NCI-H1105 treated with DMSO at 0.1 percent for 48 hours (cell line): ENCODE measurements at regions not wholly inside any gene's neighbourhood (a gene's known extent, or its start where the extent isn't known, plus 50 kb on each side); places are given as distances from the start of the nearest gene placed in this dataset.

Experiments used
- DNase-seq: peaks from one replicate; lab custom pipeline; 2025; lab: John Stamatoyannopoulos, UW

DNA sequence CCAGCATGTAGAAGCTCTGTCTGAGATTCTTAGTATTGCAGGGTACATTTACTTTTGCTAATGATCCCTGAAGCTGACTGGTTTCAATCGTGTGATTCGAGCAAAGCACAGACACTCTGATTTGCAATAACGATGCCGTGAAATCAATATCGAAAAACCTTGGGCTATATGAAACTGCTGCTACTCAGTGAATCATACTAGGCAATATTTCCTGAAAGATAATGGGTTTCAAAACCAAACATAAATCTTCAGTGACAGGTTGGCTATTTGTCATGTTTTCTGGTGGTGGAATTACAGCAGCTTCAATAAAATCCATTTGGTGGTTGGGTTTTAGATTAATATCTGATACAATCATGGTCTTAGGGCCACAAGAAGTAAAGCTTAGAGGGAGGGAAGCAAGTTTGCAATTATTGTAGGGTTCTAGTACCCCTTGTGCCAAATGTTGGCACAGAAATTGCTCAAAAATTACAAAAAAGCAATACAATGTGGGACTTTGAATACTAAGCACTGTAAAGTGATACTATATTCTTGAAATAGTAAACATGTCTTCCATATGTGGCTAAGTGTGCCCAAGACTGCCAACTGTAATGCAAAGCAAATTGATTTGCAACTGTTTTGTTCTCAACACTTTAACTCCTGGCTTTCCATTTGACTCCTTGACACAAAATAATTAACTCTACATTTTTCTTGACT lies 112.4 kb upstream of the JAZF1 start:
- DNase-seq = no peak

DNA sequence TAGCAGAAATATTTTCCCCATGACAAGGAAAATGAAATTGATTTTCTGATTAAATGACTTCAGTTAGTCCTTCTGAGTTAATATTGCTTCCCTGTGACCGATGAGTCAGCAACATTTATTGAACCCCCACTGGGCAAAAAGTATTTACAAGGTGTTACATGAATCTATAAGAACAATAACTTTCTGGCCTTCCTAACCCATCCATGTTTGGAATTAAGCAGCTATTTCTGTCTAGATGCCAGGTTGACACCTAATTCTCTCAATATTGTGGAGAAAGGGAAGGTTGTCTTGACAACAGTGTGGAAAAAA lies 112.9 kb upstream of the JAZF1 start:
- DNase-seq = no peak

DNA sequence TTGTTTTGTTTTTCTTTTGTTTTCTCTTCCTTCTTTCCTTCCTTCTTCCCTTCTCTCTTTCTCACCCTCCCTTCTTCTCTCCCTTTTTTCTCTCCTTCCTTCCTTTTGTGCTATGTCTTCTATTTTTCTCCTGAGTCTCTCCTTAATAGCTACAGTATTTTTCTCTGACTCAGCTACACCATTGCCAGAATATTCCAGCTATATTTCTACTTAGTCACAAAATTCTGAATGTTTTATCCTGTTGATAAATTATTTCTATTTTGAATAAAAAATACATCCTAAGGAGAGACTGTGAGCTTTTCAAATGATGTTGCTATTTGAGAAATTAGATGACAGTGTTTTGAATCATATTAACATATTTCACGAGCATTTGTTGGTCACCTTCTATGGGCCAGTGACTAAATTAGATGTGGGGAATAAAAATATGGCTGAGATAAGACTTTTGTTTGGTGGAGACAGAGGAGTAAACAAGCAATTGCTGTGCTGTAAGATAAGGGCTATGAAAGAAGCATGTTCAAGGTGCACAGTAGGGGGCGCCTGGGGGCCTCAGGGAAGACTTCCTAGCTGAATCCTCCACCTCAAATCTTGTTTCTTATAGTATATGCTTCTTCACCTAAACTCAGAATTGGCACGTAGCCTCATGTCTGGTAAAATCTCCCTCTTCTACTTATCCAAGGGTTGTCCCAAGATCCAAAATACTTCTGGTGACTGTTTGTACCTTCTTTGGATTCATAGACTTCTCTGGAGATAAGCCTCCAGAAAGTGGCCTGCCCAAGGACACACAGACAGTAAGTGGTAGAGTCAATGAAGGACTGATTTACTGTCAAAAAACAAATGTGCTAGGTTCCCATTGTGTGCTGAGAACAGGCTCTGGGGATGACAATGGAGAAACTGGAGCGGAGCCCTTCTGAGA lies 115.5 kb upstream of the CREB5 start:
- peak; percentile 42 for DNase-seq

DNA sequence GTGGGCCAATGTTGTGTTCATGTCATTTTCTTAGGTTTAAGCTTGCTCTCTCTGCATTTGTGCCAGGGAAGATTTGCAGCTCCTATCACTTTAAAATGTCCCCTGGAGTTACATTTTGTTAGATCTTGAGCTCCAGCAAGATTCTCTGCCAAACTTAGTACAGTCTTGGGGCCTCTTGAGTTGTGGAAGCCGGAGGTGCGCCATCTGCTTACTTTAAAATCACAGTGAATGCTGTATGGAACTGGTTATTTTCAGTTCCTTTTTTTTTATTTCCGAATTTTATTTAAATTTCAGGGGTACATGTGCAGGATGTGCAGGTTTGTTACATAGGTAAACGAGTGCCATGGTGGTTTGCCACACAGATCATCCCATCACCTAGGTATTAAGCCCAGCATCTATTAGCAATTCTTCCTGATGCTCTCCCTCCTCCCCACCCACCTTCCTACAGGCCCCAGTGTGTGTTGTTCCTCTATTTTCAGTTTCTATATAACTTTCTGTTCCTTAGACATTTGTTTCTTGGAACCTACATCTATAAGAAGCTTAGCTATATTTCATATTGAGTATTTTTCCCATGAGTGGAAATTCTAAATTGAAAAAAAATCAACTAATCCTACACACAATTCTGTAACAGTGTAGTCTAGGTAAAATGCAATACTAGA lies 114.4 kb upstream of the CREB5 start:
- no peak for DNase-seq

DNA sequence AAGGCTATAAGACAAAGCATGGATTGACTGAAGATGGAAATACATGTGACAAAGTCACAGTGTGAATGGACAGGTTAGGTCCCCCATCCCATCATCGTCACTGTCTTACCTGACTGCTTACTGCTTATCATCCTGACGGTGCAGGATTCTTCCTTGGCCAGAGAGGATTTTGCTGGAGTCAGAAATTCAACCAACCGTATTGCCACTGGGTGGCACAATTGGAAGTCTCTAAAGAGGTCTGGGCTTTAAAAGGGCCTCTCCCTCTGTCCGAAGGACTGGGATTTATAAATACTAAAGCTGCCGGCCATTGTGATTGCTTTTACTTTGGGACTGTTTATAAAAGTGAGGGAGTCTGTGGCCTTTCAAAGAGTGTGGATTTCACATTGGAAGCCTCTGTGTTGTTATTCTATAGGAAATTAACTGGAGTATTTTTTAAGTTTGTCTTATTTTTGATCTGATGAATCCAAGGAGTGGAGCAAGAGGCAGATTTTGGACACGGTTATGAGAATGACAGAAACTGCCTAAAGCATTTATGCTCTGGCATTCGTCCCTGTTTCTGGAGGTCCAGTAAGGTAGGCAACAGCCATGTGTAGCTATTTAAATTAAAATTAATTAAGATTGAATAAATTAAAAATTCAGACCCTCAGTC lies 113.3 kb upstream of the CREB5 start:
- peak; percentile 66 for DNase-seq

DNA sequence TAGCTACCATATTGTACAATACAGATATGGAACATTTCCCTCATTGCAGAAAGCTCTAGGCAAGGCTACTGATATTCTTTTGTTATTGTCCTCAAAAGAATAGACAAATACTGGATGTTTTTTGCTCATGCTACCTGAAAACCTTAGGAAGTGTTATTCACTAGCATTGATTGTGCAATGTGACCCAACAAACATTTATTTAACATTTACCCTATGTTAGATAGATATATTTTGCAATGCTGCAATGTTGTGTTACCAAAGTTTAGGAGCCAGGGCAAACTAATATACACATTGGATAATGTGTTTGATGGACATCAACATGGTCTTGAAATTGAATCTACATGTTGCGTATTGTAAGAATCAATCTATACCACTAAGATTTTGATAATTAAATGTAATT lies 112.8 kb upstream of the CREB5 start:
- DNase-seq = no peak

DNA sequence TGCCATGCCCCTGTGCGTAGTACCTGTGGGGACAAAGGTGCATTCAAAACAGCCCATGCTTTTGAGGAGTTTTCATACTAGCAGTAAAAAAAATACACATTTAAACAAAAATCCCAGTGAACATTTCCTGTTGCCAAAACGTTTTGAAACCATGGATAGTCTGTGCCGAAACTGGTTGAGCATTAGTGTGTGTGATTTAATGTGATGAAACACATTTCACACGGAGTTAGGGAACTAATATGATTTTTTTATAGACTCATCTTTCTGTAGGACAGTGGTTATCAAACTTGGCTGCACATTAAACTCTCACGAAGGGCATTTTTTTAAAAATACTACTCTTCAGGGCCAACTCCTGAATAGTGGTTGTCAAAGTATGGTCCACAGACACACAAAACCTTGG lies 111.8 kb upstream of the CREB5 start:
- DNase-seq = no peak

DNA sequence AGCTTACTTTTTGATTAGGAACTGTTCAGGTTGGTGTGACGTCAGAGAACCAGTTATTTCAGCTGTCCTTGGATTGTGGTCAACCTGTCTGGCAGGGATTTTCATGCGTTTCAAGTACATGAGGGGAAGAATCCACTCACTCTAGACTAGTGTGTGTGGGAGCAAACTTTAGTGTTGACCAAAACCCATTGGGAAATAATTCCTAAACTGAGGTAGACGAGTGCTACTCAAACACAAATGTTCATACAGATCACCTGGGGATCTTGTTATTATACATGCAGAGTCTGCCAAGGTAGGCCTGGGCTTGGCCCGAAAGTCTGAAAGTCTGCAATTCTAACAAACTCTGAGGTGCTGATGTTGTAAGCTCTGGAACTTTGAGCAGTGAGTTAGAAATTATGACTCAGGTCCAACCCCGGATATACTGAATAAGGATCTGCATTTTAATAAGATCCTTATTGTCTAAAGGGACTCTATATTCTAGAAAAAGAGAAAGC lies 111.1 kb upstream of the CREB5 start:
- DNase-seq = no peak

DNA sequence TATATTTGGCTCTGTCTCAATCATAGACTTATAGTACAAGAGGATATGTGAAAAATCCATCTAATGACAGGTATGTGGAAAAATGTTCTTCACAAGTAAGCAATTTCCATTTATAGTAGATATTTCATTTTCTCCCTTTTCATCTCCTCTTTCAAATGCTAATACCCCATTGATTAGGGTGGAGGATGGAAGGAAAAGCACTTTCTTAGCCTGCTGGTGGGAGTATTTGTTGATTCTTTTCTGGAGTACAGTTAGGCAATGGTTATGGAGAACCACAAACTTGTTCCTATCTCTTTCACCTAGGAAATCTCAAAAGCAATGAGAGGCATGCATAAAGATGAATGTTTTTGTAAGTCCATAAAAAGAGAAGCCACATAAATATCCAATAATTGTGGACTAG lies 108.0 kb upstream of the CREB5 start:
- DNase-seq = no peak

DNA sequence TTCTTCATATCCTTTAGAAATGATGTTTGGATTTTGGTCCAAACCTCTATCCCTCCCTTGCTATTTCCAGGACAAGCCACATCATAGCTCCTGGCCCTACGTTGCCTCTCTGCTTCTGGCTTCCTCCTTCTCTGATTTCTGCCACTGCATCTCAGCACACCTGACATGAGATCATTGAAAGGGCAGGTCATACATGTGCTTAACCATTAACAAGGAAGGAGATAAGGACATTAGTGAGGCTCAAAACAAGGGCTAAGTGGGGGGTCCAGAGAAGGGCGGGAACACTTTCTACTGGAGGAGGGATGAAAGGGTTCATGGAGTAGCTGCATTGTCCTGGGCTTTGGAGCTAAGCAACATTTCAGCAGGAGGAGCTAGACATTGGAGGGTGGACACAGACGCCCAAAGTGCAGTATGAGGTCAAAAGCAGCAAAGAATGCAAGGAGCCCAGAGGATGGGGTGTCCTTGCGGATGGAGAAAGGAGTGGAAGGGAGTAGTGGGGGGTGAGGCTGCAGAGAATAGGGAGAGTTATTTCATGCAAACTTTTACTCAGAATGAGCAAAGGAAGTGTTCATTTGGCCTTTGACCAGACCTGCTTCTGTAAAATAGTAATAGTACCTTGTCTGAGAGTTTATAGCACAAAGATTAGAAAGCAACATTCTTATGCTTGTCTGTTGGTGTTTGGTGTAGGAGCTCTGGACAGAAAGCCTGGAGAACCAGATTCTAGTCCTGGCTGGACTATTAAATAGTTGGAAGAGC lies 102.4 kb upstream of the CREB5 start:
- no peak for DNase-seq

DNA sequence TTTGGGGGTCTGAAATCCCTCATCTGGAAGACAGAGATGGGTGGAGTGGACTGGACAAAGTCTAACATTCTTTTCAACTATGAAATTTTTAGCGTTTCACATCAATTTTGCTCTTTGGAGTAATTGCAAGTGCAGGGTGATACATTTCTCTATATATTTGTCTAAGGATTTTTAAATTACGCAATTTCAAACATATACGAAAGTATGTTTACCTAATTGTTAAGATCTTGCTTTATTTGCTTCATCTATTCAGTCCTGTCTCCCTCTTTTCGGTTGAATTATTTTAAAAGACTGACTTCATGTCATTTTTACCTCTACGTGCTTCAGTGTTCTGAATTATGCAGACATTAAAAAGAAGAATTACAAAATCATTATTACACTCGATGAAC lies 101.9 kb upstream of the CREB5 start:
- DNase-seq = no peak

DNA sequence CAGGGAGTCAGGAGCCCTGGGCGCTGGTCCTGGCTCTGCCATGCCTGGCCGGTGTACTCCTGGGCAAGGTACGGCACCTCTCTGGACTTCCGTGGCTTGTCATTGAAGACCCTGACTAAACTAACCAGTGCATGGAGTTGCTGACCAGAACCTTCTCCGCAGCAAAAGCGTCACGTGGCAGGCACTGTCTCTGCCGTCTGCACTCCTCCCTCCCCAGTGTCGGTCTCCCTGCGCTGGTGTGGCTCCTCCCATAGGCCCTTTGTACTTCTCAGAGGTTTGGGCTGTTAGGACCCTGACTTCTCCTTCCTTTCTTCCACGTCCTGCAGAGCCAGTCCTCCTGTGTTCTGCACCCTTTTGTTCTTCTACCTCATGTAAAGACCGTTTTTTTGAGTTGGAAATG lies 100.6 kb upstream of the CREB5 start:
- no peak for DNase-seq

DNA sequence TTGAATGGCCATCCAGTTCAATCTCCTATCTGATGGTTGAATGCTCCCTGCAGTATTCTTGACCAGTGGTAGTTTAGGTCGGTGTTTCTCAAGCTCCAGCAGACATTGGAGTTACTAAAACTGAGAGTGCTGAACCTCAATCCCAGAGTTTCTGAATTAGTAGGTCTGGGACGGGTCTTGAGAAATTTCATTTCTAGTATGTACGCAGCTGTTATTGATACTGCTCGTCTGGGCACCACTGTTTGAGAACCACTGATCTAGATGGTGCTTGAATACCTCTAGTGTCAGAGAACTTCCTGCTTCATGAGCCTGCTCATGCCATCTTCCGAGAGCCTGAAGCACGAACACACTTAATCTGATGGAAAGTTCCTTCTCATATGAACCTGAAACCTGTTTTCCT lies 99.4 kb upstream of the CREB5 start:
- DNase-seq = no peak

DNA sequence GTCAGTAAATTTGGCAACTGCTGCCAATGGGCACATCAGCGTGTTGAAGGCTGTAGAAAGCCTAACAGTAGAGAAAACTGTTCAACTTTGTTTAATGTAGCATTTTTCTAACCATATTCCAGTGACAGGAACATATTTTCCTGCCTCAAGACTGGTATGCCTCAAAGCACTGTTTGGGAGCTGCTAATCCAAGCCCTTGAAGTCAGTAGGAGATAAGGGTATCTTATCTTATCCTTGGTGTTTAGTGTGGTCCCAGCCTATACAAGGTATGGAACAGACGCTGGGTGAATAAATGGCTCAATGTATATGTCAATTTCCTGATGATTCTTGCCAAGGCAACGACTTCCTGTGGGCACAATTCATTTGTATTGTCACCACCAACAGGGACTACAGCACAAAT lies 97.5 kb upstream of the CREB5 start:
- no peak for DNase-seq

DNA sequence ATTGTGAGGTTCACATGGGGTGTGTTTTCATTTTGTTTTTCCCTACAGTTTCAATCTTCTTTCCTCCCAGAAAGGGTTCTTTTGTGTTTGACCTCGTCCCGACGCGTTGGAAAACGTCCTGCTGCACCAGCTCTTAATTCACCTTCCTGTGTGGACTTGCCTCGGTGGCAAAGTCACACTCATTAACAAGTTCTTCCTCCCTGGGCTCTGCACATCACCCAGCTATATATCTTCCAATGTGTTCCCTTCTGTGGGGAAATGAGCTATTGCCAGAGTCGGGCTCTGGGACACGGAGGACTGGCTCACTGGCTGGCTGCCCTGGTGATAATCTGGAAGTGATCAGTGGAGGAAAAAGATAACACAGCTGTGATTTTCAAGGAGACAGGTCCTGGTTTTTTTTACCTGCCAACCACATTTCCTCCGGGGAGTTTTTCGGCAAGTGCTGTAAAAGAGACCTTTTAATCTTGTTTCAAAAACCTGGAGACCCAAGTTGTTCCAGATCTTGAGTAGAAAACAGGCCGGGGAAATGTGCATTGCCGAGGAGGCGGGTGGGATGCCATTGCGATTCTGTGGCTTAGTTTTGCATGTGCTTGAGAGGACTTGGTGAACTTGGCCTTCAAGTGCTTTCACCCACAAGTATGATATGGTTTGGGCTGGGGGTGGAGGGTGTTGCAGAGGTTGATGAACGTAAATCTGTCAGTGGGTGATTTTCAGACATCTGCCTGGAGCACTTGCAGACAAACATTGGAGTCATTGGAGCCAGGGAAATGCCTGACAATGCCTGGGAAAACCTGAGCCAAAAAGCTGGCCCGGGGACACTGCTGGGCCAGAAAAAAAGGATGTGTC lies 96.5 kb upstream of the CREB5 start:
- DNase-seq = no peak

DNA sequence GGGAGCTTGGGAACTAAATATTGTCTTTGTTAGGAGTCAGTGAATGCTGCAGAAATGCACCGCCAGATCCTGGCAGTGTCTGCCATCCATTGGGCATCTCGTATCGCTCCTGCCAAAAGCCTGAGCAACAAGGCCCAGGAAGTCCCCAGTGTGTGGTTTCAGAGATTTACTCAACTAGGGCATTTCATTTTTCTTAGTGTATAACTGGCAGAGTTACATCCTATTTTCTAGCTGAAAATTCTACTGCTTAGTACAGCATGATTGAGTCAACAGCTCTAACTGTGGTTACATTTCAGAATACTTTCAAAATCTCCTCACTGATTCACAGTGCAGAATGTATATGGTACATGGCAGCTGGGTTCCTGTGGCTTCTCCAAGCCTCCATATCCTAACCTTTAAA lies 95.8 kb upstream of the CREB5 start:
- no peak for DNase-seq

DNA sequence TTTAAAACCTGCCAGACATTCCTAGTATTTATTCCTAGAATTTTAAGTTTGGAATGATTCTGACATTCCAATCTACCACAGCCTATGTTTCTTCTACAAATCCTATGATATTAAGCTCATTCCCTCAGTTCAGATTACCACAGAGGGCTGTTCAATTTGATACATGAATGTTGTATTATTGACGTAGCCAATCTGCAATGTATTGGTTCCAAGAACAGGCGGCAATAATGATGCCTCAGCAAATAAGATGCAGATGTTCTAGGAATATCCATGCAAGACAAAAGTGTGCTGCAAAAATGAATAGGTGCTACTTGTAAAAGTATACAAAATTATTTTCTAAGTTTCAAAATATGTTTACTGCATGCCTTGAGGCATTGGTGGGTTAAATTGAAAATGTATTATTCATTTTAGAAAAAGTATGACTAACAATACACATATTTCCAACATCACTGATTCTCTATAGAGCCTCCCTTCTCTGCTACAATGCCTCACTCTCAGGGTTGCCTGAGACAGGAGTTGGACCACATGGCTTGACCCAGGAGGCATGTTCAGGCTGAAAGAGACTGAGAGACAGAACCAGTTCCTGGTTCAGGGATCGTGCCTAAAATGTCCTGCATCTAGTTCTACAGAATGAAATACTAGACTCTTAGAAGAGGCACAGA lies 94.1 kb upstream of the CREB5 start:
- DNase-seq = no peak

DNA sequence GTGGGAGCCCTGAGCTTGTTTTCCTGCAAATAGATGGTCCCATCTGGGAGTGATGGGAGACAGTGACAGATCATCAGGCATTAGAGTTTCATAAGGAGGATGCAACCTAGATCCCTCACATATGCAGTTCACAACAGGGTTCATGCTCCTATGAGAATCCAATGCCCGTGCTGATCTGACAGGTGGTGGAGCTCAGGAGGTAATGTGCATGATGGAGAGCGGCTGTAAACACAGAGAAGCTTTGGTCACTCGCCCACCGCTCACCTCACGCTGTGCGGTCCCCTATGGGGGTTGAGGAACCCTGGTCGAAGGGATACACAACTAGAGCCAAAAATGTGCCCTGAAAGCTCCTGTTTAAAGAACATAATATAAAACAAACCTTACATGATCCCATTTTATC lies 88.5 kb upstream of the CREB5 start:
- DNase-seq = no peak

DNA sequence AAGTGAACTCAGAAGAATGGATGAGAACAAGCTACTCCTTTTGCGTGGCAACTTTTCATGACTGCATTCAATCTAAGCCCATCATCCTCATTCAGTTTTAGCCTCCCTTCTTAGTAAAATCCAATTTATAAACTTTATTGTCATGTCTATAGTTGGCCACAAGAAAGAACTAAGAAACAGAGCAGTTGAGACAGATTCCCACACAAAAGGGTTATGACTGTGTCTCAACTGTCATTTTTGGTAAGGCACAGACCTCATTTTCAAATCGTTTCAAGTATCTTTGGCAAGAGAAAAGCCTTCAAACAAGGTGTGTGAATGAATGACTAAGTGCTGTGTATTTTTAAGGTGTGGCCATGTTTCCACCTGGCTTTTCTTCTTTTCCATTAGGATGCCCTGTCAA lies 84.2 kb upstream of the CREB5 start:
- peak; percentile 72 for DNase-seq
